T47D (cell line): ENCODE measurements at regions not wholly inside any gene's neighbourhood (a gene's known extent, or its start where the extent isn't known, plus 50 kb on each side); places are given as distances from the start of the nearest gene placed in this dataset.
"Not testable (repeated sequence)": the region's sequence is repeated elsewhere in the genome, so short reads cannot be mapped to it uniquely, and the experiment has no call there.

Experiments
- DNase-seq, 2 experiments: peaks; one replicate each; pipeline versions ENCODE4 v3.0.0 to v3.0.0-alpha.2; 2011 to 2012; ENCODE audit warnings: low read depth in 1 of 2, low spot score in 1 of 2
- JUND ChIP-seq: IDR thresholded peaks from 2 replicates; pipeline ENCODE4 v1.6.1; 2012; ENCODE audit warnings: low read depth
- in situ Hi-C: cut with HindIII; loops from 2 replicates; pipeline ENCODE4 v1.10.0; 2016; ENCODE audit warnings: low sequenced_read_pairs, low pct_unique_long_range_greater_than_20kb

DNA sequence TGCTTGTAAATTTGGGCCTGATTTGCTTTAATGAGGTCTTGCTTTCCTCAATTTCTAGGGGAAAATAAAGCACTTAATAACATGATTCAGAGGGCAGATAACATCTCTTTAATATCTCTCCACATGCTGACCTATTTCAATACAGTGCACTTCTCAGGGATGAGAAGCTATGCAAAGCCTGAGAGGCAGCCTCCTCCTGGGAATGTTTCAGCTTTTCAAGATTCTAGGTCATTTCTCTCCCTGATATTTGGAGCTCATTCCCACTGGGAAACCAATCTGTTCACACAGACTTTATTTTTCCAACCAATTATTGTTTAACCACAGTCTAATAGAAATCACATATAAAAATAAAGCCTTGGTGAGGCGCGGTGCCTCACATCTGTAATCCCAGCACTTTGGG, 67.0 kb upstream of the LSAMP start:
- no peak for DNase-seq
- in situ Hi-C loops = no loop called here
- no peak for TF ChIP-seq JUND

DNA sequence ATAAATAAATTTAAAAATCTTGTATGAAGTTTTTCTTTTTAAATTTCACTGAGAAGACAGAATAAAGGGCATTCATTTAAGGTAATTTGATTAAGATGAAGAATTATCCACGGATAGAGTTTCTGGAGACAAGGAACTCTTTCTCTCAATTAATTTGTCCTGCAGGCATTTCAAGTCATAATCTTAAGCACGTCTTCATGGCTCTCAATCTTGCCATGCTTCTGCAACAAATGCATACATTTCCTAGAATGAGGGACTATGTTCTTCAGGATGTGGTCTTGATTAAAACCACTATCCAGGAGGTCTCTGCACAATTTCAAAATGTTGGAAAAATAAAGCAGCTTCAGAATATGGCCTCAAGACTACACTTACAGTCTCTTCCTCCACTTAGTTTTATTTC, 67.6 kb upstream of the LSAMP start:
- no peak for TF ChIP-seq JUND
- in situ Hi-C loops = no loop called here

DNA sequence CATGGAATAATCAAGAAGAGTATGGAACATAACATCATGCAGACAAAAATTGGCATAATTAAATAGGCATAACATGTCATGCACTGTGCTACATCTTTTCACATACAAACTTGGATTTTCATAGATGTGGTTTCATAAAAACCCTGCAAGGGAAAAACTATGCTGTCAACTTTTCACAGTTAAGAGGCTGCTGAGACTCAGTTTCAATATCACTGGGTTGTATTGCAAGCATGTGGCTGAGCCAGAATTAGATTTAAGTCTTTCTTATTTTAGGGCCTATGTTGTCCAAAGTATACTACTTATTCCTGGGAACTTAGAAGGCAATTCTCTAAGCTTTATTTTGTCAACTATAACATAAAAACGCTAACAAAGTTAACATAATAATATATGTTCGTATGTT, 70.7 kb upstream of the LSAMP start:
- no peak for TF ChIP-seq JUND
- DNase-seq = no peak
- in situ Hi-C loops = no loop called here

More for the DNA sequence above, 67.6 kb upstream of the LSAMP start:
- DNase-seq = no peak

DNA sequence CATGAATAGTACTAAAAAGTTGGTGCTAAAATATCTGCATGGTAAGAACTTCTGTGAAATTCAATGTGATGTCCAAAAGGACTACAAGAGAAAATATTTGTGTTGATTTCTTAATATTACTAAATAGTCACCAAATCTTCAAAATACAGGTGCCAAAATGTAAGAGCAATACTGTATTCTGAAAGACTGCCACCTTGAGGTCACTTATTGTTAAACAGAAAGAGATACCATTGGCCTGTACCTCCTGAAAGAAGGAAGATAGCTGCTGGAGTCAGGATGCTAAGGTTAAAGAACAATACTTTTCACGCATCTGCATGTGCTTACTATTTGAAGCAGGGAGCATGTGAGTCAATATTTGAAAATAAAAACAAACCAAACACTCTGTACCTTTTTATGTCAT, 72.0 kb upstream of the LSAMP start:
- in situ Hi-C loops = no loop called here
- TF ChIP-seq JUND = no peak
- no peak for DNase-seq

DNA sequence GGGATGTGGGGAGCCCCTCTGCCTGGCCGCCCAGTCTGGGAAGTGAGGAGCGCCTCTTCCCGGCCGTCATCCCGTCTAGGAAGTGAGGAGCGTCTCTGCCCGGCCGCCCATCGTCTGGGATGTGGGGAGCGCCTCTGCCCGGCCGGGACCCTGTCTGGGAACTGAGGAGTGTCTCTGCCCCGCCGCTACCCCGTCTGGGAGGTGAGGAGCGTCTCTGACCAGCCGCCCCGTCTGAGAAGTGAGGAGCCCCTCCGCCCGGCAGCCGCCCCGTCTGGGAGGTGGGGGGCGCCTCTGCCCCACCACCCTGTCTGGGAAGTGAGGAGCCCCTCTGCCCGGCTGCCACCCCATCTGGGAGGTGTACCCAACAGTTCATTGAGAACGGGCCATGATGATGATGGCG, 73.8 kb upstream of the LSAMP start:
- DNase-seq, in situ Hi-C loops: not testable (repeated sequence)

DNA sequence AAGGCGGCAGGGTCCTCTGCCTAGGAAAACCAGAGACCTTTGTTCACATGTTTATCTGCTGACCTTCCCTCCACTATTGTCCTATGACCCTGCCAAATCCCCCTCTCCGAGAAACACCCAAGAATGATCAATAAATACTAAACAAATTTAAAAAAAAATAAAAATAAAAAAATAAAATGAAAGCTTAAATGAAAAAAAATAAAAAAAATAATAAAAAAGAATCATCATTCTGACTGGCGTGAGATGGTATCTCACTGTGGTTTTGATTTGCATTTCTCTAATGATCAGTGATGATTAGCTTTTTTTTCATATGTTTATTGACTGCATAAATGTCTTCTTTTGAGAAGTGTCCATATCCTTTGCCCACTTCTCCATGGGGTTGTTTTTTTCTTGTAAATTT, 74.5 kb upstream of the LSAMP start:
- DNase-seq, in situ Hi-C loops: not testable (repeated sequence)

DNA sequence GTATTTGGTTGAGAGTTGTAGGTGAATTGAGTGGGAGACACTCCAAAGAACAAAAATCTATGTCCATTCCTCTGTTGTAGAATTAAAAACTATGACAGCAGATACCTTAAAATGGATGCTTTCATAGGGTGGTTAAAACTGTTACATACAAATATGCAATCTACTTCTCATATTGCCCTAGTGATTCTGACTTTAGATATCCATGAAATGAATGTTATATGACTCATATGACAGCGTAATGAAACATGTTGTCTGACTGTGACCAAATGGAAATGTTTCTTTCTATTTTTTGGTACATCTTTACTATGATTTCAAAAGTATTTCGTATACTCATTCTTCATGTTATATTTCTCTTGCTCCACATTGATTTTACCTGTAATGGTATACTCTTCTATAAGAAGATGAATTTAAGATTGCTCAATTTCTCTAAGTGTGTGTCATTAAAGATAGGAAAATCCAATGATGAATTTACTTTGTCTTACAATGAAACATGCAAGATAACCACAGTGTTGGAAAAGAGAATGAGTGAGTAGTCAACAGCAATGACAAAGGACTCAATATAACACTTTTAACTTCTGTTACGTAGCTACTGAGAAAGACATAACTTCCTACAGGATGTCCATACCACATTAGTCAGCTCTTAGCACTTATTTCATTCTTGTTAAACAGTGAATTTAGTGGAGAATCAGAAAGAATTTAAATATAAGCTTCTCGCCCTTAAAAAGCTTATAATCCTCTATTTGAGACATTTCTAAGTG, 79.3 kb upstream of the LSAMP start:
- TF ChIP-seq JUND = no peak
- DNase-seq = no peak
- in situ Hi-C loops = no loop called here

DNA sequence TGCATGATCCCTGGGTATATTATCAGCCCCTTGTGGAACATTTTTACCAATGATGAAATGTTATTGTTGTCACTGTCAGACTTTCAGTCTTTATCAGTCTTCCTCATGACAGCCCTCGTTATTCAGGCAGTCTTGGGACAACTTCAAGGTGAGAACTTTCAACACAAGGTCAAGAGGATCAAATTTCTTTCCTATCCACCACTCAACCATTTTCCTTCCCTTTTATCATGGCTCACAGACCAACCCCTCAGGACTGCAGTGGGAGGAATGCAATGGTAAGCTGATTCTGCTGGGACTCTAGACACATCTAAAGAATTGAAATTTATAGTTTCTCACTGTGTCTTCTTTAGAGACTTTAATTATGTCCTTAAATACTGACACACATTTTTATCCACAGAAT, 107.0 kb upstream of the LSAMP start:
- in situ Hi-C loops = no loop called here
- no peak for TF ChIP-seq JUND
- DNase-seq = no peak

DNA sequence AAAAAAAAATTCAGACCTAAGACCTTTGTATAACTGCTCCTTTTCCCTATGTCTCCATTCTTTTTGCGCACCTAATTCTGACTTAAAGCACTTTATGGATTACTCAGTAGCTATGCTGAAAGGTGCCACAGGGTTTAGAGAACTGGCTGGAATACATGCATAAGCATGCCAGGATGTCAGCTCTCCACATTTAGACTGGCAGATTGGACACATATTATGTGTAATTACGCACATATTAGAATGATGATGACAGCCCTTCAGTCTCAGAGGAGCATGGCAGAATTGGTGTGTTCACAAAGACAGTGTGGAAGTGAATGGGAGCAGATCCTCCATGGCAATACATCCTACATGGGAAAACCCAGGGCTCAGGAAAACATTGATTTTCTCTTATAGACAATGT, 108.1 kb upstream of the LSAMP start:
- no peak for DNase-seq
- no peak for TF ChIP-seq JUND
- in situ Hi-C loops = no loop called here

DNA sequence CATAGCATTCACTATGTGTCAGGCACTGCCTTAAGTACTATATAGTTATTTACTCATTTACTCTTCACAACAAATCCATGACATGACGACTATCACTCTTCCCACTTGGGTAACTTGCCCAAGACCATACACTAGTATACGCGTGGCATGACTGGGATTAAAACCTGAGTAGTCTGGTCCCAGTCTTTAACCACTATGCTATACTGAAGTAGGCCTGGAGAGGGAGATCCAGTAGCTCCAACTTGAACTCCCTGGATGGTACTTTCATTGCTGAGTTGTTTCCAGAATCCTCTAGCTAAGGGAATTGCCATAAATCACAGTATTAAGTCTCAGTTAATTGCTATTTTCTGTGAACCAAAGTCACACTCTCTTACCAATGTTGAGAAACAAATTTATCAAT, 116.2 kb upstream of the LSAMP start:
- DNase-seq = no peak
- in situ Hi-C loops = no loop called here
- TF ChIP-seq JUND = no peak

DNA sequence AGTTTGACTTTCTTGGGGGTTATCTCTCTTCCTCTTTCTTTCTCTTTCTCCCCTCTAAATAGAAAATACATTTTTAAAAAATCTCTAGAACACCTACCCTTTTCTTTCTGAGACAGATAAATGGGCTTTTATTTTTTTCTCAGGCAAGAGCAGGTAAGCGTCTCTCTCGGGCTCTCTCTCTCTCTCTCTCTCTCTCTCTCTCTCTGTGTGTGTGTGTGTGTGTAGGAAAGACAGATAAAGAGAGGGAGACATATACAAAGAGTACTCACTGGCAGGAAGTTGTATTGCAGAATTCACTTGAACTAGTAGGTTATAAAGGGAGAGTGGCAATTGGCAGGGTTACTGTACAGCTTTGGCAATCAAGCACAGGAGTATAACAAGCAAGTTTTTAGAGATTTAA, 118.1 kb upstream of the LSAMP start:
- in situ Hi-C loops = no loop called here
- TF ChIP-seq JUND = no peak
- DNase-seq = no peak

DNA sequence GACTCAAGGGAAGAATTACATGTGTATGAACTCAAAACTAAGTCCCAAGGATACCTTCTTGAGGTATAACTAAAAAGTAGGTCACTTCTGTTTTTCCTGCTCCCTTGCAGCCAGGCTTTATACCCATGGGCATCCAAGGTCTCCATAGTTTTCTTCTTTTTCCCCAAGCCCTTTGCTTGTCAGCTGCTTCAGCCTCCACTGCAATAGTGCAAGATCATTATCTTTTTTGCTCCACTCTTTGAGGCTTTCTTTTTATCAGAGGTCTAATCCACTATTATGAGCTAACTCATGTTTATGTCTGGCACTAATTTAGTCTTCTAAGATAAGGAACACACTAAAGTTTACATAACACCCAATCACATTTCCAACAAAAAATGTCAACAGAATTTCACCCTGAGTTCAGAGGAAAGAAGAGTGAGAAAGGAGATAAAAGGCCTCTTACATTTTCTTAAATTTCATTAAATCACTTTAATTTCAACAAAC, 121.2 kb upstream of the LSAMP start:
- no peak for DNase-seq
- in situ Hi-C loops = no loop called here
- TF ChIP-seq JUND = no peak

DNA sequence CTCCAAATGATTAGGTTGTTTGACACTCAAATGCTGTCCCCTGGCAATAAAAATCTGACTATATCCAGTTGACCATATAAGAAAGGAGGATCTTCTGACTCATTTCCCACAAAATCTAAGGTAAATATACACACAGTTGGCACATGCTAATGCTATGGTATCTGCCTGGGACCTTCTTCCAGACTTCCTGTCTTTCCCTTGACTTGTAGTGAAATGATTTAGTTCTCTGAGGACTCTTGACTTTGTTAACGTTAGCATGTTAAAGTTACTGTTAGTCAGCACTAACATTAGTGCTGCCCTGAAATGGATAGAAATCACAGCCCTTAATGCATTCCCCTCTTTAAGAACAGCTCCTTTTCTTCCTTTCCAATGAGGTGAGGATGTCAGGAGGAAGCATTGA, 124.3 kb upstream of the LSAMP start:
- in situ Hi-C loops = no loop called here
- TF ChIP-seq JUND = no peak
- DNase-seq = no peak

DNA sequence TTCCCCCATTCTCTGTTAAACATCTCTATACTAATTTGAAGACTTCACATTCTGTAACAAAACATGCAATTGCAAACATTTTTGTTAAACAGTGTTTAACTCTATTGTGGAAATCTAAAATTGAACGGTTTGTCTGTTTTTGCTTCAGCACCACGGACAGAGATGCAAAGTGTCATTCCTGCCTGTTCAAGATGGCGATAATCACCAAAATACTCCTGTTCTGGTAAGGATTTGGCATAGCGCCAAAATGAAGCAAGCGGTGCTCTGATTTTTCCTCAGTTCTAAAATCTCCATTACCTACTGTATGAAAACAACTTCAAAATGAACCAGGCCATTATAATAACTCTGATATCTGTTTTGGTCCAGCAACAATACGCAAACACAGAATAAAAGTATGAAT, 129.7 kb upstream of the TUSC7 start:
- TF ChIP-seq JUND = no peak
- peak in 1 of 2 experiments; percentile 27 for DNase-seq
- in situ Hi-C loops = no loop called here
